Mesothelial cell of epicardium (in vitro differentiated cells): ENCODE measurements at regions not wholly inside any gene's neighbourhood (a gene's known extent, or its start where the extent isn't known, plus 50 kb on each side); places are given as distances from the start of the nearest gene placed in this dataset.
"Not testable (repeated sequence)": the region's sequence is repeated elsewhere in the genome, so short reads cannot be mapped to it uniquely, and the experiment has no call there.

ENCODE experiments used
- DNase-seq, 2 experiments: peaks; one replicate each; pipeline ENCODE4 v3.0.0; 2021; ENCODE audit warnings: low spot score in 2 of 2; ENCODE audit not compliant: unreplicated experiment in 2 of 2
- H3K27ac Mint-ChIP-seq: 2 replicates; pipeline ENCODE4 v1.8.0; 2021; ENCODE audit warnings: mixed read lengths
- H3K27me3 Mint-ChIP-seq: 2 replicates; pipeline ENCODE4 v1.8.0; 2021; ENCODE audit warnings: low read depth, mixed read lengths
- H3K36me3 Mint-ChIP-seq: 2 replicates; pipeline ENCODE4 v1.8.0; 2021; ENCODE audit warnings: mixed read lengths
- H3K4me1 Mint-ChIP-seq: 2 replicates; pipeline ENCODE4 v1.8.0; 2021; ENCODE audit warnings: mixed read lengths
- H3K4me3 Mint-ChIP-seq: 2 replicates; pipeline ENCODE4 v1.8.0; 2021; ENCODE audit warnings: mild to moderate bottlenecking, moderate library complexity, mixed read lengths
- H3K9me3 Mint-ChIP-seq: 2 replicates; pipeline ENCODE4 v1.8.0; 2021; ENCODE audit warnings: mixed read lengths
- TF ChIP-seq, protein P1 (sequence below): fragments of 200-600 bp; sonication (generic); IDR thresholded peaks from one replicate; pipeline ENCODE4 v1.5.0; 2021; ENCODE audit warnings: antibody characterized with exemption; ENCODE audit not compliant: unreplicated experiment

DNA sequence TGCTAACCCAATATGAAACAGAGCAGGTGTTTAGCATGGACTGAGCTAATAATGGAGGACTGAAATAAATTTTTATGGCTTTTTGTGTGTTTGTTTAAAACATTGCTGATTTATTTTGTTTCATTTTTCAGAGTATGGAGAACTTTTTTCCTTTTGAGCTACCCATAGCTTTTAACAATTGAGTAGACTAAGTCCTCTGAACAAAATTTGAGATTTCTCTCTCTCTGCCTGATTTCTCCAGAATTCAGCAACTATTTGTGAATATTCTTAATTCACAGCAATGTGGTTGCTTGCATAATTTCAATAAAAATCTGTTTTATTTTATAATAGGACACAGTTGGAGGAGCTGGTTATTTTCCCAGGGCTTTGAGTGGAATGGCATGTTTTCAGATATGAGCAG lies 103.7 kb downstream of the TPBG start:
- TF ChIP-seq, protein P1, sequence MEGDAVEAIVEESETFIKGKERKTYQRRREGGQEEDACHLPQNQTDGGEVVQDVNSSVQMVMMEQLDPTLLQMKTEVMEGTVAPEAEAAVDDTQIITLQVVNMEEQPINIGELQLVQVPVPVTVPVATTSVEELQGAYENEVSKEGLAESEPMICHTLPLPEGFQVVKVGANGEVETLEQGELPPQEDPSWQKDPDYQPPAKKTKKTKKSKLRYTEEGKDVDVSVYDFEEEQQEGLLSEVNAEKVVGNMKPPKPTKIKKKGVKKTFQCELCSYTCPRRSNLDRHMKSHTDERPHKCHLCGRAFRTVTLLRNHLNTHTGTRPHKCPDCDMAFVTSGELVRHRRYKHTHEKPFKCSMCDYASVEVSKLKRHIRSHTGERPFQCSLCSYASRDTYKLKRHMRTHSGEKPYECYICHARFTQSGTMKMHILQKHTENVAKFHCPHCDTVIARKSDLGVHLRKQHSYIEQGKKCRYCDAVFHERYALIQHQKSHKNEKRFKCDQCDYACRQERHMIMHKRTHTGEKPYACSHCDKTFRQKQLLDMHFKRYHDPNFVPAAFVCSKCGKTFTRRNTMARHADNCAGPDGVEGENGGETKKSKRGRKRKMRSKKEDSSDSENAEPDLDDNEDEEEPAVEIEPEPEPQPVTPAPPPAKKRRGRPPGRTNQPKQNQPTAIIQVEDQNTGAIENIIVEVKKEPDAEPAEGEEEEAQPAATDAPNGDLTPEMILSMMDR, result no peak
- no peak for DNase-seq
- no peak overlapping the region for H3K27ac Mint-ChIP-seq

DNA sequence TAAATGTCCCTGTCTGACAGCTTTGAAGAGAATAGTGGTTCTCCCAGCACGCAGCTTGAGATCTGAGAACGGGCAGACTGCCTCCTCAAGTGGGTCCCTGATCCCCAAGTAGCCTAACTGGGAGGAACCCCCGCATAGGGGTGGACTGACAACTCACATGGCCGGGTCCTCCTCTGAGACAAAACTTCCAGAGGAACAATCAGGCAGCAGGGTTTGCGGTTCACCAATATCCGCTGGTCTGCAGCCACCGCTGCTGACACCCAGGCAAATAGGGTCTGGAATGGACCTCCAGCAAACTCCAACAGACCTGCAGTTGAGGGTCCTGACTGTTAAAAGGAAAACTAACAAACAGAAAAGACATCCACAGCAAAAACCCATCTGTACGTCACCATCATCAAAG lies 106.5 kb downstream of the TPBG start:
- DNase-seq, H3K4me3 Mint-ChIP-seq, H3K27me3 Mint-ChIP-seq, H3K27ac Mint-ChIP-seq, H3K4me1 Mint-ChIP-seq, H3K36me3 Mint-ChIP-seq: not testable (repeated sequence)
- peaks cover 51% of the 10 kb centered on the region for H3K9me3 Mint-ChIP-seq

More for the DNA sequence above, 103.7 kb downstream of the TPBG start:
- no peak overlapping the region for H3K4me3 Mint-ChIP-seq
- H3K4me1 Mint-ChIP-seq, result no peaks in the 10 kb centered on the region
- H3K27me3 Mint-ChIP-seq, result no peaks in the 10 kb centered on the region
- H3K9me3 Mint-ChIP-seq, result peaks cover 37% of the 10 kb centered on the region
- H3K36me3 Mint-ChIP-seq, result peaks cover 9% of the 10 kb centered on the region

DNA sequence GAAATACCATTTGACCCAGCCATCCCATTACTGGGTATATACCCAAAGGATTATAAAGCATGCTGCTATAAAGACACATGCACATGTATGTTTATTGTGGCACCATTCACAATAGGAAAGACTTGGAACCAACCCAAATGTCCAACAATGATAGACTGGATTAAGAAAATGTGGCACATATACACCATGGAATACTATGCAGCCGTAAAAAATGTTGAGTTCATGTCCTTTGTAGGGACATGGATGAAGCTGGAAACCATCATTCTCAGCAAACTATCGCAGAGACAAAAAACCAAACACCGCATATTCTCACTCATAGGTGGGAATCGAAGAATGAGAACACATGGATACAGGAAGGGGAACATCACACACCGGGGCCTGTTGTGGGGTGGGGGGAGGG lies 111.5 kb downstream of the TPBG start:
- not testable (repeated sequence) for H3K4me3 Mint-ChIP-seq, H3K4me1 Mint-ChIP-seq, H3K36me3 Mint-ChIP-seq, DNase-seq, H3K27ac Mint-ChIP-seq, H3K27me3 Mint-ChIP-seq
- peaks cover 29% of the 10 kb centered on the region for H3K9me3 Mint-ChIP-seq

DNA sequence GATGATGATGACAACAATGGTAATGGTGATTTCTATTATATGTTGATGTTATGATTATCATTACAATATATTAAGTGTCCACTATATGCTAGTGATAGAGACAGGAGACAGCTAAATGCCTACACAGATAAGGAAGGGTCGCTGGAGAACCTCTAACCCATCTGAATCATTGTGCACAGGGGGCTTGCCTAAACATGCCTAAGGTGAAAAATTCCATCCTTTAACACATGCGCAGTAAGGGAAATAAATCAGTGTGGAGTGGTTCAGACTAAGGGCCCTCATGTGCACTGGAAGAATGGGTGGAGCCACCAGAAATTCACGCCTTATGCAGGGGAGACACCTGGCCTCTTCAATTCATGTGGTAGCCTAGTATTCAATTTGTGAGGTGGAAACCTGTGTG lies 120.4 kb downstream of the TPBG start:
- Mint-ChIP-seq H3K27ac (no peak overlapping the region), H3K36me3 (peaks cover 14% of the 10 kb centered on the region), H3K27me3 (no peaks in the 10 kb centered on the region), H3K4me1 (peaks cover 4% of the 10 kb centered on the region), H3K9me3 (peaks cover 39% of the 10 kb centered on the region), H3K4me3 (no peak overlapping the region)
- no peak for DNase-seq
- TF ChIP-seq, protein P1, result no peak

DNA sequence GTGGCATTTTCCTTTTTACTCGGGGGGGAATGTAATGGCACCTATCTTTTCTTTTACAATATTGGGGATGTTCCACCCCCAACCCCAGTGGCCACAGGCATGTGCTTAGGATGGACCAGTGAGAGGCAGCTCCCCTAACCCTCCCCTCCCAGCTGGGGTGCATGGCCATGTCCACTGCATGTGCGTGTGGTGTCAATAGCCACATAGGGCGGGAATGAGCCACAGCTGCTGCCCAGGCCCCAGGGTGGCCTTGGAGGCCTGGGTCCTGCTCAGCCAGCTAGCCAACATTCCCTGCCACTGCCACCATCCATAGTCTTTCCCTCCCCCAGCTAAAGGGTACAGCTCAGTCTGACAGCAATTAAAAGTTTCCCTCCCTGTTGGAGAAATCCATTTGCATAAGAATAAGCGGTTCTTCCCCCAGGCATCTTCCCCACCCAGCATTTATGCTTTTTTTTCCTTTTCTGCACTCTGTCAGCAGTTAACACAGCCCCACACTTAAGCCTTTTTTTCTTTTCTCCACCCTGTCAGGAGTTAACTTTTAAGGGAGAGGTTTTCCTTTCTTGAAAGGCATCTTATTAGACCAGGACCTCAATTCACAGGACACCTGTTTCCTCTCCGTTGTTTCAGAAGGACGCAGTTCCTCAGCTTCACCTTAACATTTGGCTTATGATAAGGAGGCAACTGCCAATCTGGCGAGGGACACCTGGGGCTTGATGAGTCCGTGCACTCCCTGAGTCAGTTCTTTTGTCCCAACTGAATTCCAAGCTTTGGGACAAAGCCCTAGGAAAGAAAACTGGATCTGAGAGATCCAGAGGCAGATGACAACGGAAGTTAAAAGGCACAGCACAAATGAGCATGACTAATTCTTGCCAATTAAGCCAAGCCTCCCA lies 121.4 kb downstream of the TPBG start:
- Mint-ChIP-seq H3K9me3 (peaks cover 43% of the 10 kb centered on the region), H3K36me3 (peaks cover 14% of the 10 kb centered on the region), H3K27me3 (no peaks in the 10 kb centered on the region), H3K4me3 (no peak overlapping the region), H3K27ac (no peak overlapping the region), H3K4me1 (peaks cover 4% of the 10 kb centered on the region)
- no peak for DNase-seq
- TF ChIP-seq, protein P1, result no peak

DNA sequence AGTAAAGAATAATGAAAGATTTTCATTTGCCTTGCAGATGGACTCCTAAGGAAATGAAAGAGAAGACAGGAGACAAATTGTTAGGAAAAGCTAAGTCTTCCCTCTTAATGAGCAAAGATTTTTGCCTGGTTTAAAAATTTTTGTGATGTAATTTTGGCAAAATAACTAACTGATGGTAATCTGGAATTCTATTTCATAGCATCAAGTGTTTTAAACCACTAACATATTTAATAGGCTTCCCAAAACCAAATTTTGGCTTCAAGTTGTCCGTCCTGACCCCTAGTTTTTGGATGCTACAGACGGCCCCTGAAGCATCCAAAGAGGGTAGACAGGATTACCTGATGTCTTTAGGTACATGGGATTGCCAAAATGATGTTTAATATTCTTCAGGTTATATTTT lies 124.3 kb downstream of the TPBG start:
- Mint-ChIP-seq H3K4me1 (no peaks in the 10 kb centered on the region), H3K27ac (no peak overlapping the region), H3K9me3 (peaks cover 52% of the 10 kb centered on the region), H3K27me3 (no peaks in the 10 kb centered on the region), H3K4me3 (no peak overlapping the region), H3K36me3 (peaks cover 14% of the 10 kb centered on the region)
- DNase-seq, result no peak
- TF ChIP-seq, protein P1, result no peak
